HEK293 (cell line): ENCODE measurements at regions not wholly inside any gene's neighbourhood (a gene's known extent, or its start where the extent isn't known, plus 50 kb on each side); places are given as distances from the start of the nearest gene placed in this dataset.

Experiments
- CTCF ChIA-PET: fragments of 350-600 bp; formaldehyde crosslinking; extraction: SDS; loops from one replicate; lab custom pipeline; 2021; ENCODE audit warnings: antibody characterized with exemption; lab: Yijun Ruan, JAX
- POLR2A ChIA-PET: fragments of 300-600 bp; formaldehyde crosslinking; extraction: SDS; loops from one replicate; lab custom pipeline; 2020; ENCODE audit warnings: antibody characterized with exemption, inconsistent platforms; lab: Yijun Ruan, JAX
- H3K27ac ChIP-seq: fragments of 200-500 bp; sonication (Bioruptor generic); 2 replicates; pipeline ENCODE4 v1.5.1; 2014; ENCODE audit warnings: low read depth, low read length, control low read depth, inconsistent platforms; ENCODE audit errors: extremely low read depth
- H3K36me3 ChIP-seq, 2 experiments: fragments of 200-500 bp in 1 of 2; sonication (Bioruptor generic) in 1 of 2; 1 replicate in 1 of 2; 2 replicates in 1 of 2; pipeline ENCODE4 v1.5.1; 2014 to 2017; ENCODE audit warnings: inconsistent platforms in 2 of 2, low read length in 2 of 2; ENCODE audit not compliant: control insufficient read depth in 2 of 2, insufficient read depth in 1 of 2
- H3K4me1 ChIP-seq: fragments of 200-500 bp; sonication (Bioruptor generic); 2 replicates; pipeline ENCODE4 v1.5.1; 2014; ENCODE audit warnings: mild to moderate bottlenecking, low read length, inconsistent platforms; ENCODE audit not compliant: control insufficient read depth, insufficient read depth
- H3K4me3 ChIP-seq: 2 replicates; pipeline ENCODE4 v1.5.1; 2011; ENCODE audit warnings: low read depth, mild to moderate bottlenecking, control low read depth, low read length, moderate library complexity
- H3K9me3 ChIP-seq: fragments of 200-500 bp; sonication (Bioruptor generic); 2 replicates; pipeline ENCODE4 v1.5.1; 2014; ENCODE audit warnings: low read depth, low read length, inconsistent platforms; ENCODE audit not compliant: control insufficient read depth, insufficient read depth
- FEZF1 ChIP-seq: fragments of 450-650 bp; formaldehyde crosslinking; IDR thresholded peaks from 2 replicates; pipeline ENCODE4 v1.5.1; 2016; ENCODE audit warnings: missing biosample characterization, missing genetic modification characterization
- PRDM2 ChIP-seq: fragments of 450-650 bp; formaldehyde crosslinking; IDR thresholded peaks from 2 replicates; pipeline ENCODE4 v1.5.1; 2016; ENCODE audit warnings: missing biosample characterization, missing genetic modification characterization, borderline replicate concordance
- RBAK ChIP-seq: fragments of 450-650 bp; formaldehyde crosslinking; IDR thresholded peaks from 2 replicates; pipeline ENCODE4 v1.5.1; 2016; ENCODE audit warnings: missing biosample characterization, missing genetic modification characterization
- SALL2 ChIP-seq: fragments of 450-650 bp; formaldehyde crosslinking; IDR thresholded peaks from 2 replicates; pipeline ENCODE4 v1.5.0; 2017; ENCODE audit warnings: missing biosample characterization, mild to moderate bottlenecking, missing genetic modification characterization, borderline replicate concordance
- SCRT1 ChIP-seq: fragments of 450-650 bp; formaldehyde crosslinking; IDR thresholded peaks from 2 replicates; pipeline ENCODE4 v1.5.1; 2016; ENCODE audit warnings: missing biosample characterization, missing genetic modification characterization, borderline replicate concordance
- ZBTB21 ChIP-seq: fragments of 450-650 bp; formaldehyde crosslinking; IDR thresholded peaks from 2 replicates; pipeline ENCODE4 v1.5.1; 2017; ENCODE audit warnings: missing biosample characterization, missing genetic modification characterization
- ZNF155 ChIP-seq: fragments of 450-650 bp; formaldehyde crosslinking; IDR thresholded peaks from 2 replicates; pipeline ENCODE4 v1.5.1; 2016; ENCODE audit warnings: missing biosample characterization, missing genetic modification characterization
- ZNF184 ChIP-seq: fragments of 450-650 bp; IDR thresholded peaks from 2 replicates; pipeline ENCODE4 v1.5.1; 2018; ENCODE audit warnings: missing biosample characterization, mild to moderate bottlenecking, missing genetic modification characterization
- ZNF311 ChIP-seq: fragments of 450-650 bp; formaldehyde crosslinking; IDR thresholded peaks from 2 replicates; pipeline ENCODE4 v1.5.1; 2017; ENCODE audit warnings: missing biosample characterization, missing genetic modification characterization, borderline replicate concordance
- ZNF324 ChIP-seq: fragments of 450-650 bp; formaldehyde crosslinking; IDR thresholded peaks from 2 replicates; pipeline ENCODE4 v1.5.1; 2016; ENCODE audit warnings: missing biosample characterization, missing genetic modification characterization
- ZNF335 ChIP-seq: fragments of 450-650 bp; formaldehyde crosslinking; conservative IDR thresholded peaks from 2 replicates; pipeline ENCODE4 v1.5.1; 2016; ENCODE audit warnings: missing biosample characterization, missing genetic modification characterization
- ZNF561 ChIP-seq: fragments of 450-650 bp; IDR thresholded peaks from 2 replicates; pipeline ENCODE4 v1.5.1; 2018; ENCODE audit warnings: missing biosample characterization, missing genetic modification characterization, borderline replicate concordance
- ZNF600 ChIP-seq: fragments of 450-650 bp; formaldehyde crosslinking; IDR thresholded peaks from 2 replicates; pipeline ENCODE4 v1.5.1; 2016; ENCODE audit warnings: missing biosample characterization, missing genetic modification characterization
- ZNF610 ChIP-seq: fragments of 450-650 bp; formaldehyde crosslinking; IDR thresholded peaks from 2 replicates; pipeline ENCODE4 v1.5.1; 2016; ENCODE audit warnings: missing biosample characterization, missing genetic modification characterization, borderline replicate concordance
- ZNF629 ChIP-seq: fragments of 450-650 bp; formaldehyde crosslinking; IDR thresholded peaks from 2 replicates; pipeline ENCODE4 v1.5.1; 2017; ENCODE audit warnings: missing biosample characterization, missing genetic modification characterization
- ZNF768 ChIP-seq: fragments of 450-650 bp; formaldehyde crosslinking; IDR thresholded peaks from 2 replicates; pipeline ENCODE4 v1.5.1; 2018; ENCODE audit warnings: missing biosample characterization, mild to moderate bottlenecking, missing genetic modification characterization

- TF ChIP-seq ZNF629 (tag by site-specific recombination) (no peak), ZNF610 (tag by site-specific recombination) (no peak), SALL2 (no peak)
- Histone ChIP-seq H3K4me3 (no peak overlapping the region), H3K9me3 (no peaks in the 10 kb centered on the region), H3K27ac (no peak overlapping the region), H3K36me3 (no peaks in the 10 kb centered on the region), H3K4me1 (no peaks in the 10 kb centered on the region)
- ChIA-PET CTCF (no interaction called here), POLR2A (no interaction called here)
These were observed 1549.3 kb upstream of the ADGRL3 start for GRCh38 chr4:59650861-59651260.

- H3K4me1 ChIP-seq, result no peaks in the 10 kb centered on the region
- no peak overlapping the region for H3K27ac ChIP-seq
- H3K4me3 ChIP-seq, result no peak overlapping the region
- CTCF ChIA-PET, result no interaction called here
- no peaks in the 10 kb centered on the region for H3K9me3 ChIP-seq
- POLR2A ChIA-PET, result no interaction called here
- no peak for TF ChIP-seq ZNF184 (tag by site-specific recombination)
- TF ChIP-seq ZNF600 (tag by site-specific recombination), result no peak
- TF ChIP-seq ZNF768, result no peak
- TF ChIP-seq FEZF1 (tag by site-specific recombination), result no peak
- TF ChIP-seq SCRT1 (tag by site-specific recombination), result no peak
- TF ChIP-seq ZNF561 (tag by site-specific recombination), result no peak
- TF ChIP-seq, all 188 proteins: peak for 0
- H3K36me3 ChIP-seq, result no peaks in the 10 kb centered on the region
These were observed 1544.1 kb upstream of the ADGRL3 start for GRCh38 chr4:59655996-59656395.

GRCh38 chr4:59664771-59665170 lies 1535.4 kb upstream of the ADGRL3 start:
- no peaks in the 10 kb centered on the region for H3K4me1 ChIP-seq
- no peak overlapping the region for H3K4me3 ChIP-seq
- no peak overlapping the region for H3K27ac ChIP-seq
- H3K9me3 ChIP-seq, result no peaks in the 10 kb centered on the region
- no peak for TF ChIP-seq PRDM2 (tag by site-specific recombination)
- no peak for TF ChIP-seq ZNF324 (tag by site-specific recombination)
- TF ChIP-seq ZBTB21 (tag by site-specific recombination), result no peak
- TF ChIP-seq ZNF768, result no peak
- TF ChIP-seq ZNF335 (tag by site-specific recombination), result no peak
- no peak for TF ChIP-seq ZNF155 (tag by site-specific recombination)
- TF ChIP-seq ZNF311, result no peak
- no peak for TF ChIP-seq RBAK
- H3K36me3 ChIP-seq, result no peaks in the 10 kb centered on the region
- CTCF ChIA-PET, result no interaction called here
- POLR2A ChIA-PET, result no interaction called here
